ENCODE measurements at regions not wholly inside any gene's neighbourhood (a gene's known extent, or its start where the extent isn't known, plus 50 kb on each side); places are given as distances from the start of the nearest gene placed in this dataset.
A peak's percentile ranks its signal among the peaks of the same experiment; 100 is the strongest.

GRCh38 chr9:90022474-90022873 lies 417.7 kb downstream of the GADD45G start:
- no peak for DNase-seq (ENCODE audit: low read depth in 2 of 2)

GRCh38 chr9:90023861-90024260 lies 419.0 kb downstream of the GADD45G start:
- no peak for DNase-seq (ENCODE audit: low read depth in 2 of 2)

- DNase-seq (ENCODE audit: low read depth in 2 of 2), result no peak
Observed at GRCh38 chr9:90024409-90024808, 419.6 kb downstream of the GADD45G start.

- no peak for DNase-seq (ENCODE audit: low read depth in 2 of 2)
Observed at GRCh38 chr9:90024823-90025222, 420.0 kb downstream of the GADD45G start.

GRCh38 chr9:90025816-90026215 lies 421.0 kb downstream of the GADD45G start:
- DNase-seq (ENCODE audit: low read depth in 2 of 2), result no peak

GRCh38 chr9:90027296-90027790 lies 422.5 kb downstream of the GADD45G start:
- DNase-seq (ENCODE audit: low read depth in 2 of 2), result no peak

- no peak for DNase-seq (ENCODE audit: low read depth in 2 of 2)
Observed at GRCh38 chr9:90029386-90029785, 424.6 kb downstream of the GADD45G start.

- DNase-seq (ENCODE audit: low read depth in 2 of 2), result no peak
Observed at GRCh38 chr9:90029996-90030395, 425.2 kb downstream of the GADD45G start.

- DNase-seq (ENCODE audit: low read depth in 2 of 2), result no peak
Observed at GRCh38 chr9:90032296-90033027, 427.6 kb downstream of the GADD45G start.

- DNase-seq (ENCODE audit: low read depth in 2 of 2), result no peak
Observed at GRCh38 chr9:90033028-90033650, 428.3 kb downstream of the GADD45G start.

GRCh38 chr9:90034071-90034470 lies 429.3 kb downstream of the GADD45G start:
- no peak for DNase-seq (ENCODE audit: low read depth in 2 of 2)

GRCh38 chr9:90035471-90035870 lies 430.7 kb downstream of the GADD45G start:
- DNase-seq (ENCODE audit: low read depth in 2 of 2), result no peak

GRCh38 chr9:90037146-90037797 lies 432.5 kb downstream of the GADD45G start:
- no peak for DNase-seq (ENCODE audit: low read depth in 2 of 2)

- DNase-seq (ENCODE audit: low read depth in 2 of 2), result no peak
Observed at GRCh38 chr9:90038763-90039162, 434.0 kb downstream of the GADD45G start.

- DNase-seq (ENCODE audit: low read depth in 2 of 2), result no peak
Observed at GRCh38 chr9:90044263-90044662, 439.5 kb downstream of the GADD45G start.

GRCh38 chr9:90044710-90045151 lies 439.9 kb downstream of the GADD45G start:
- DNase-seq (ENCODE audit: low read depth in 2 of 2), result no peak

GRCh38 chr9:90046317-90046861 lies 441.6 kb downstream of the GADD45G start:
- peak in 1 of 2 experiments; percentile 17 for DNase-seq (ENCODE audit: low read depth in 2 of 2)

- no peak for DNase-seq (ENCODE audit: low read depth in 2 of 2)
Observed at GRCh38 chr9:90047828-90048227, 443.0 kb downstream of the GADD45G start.

GRCh38 chr9:90052366-90052765 lies 447.6 kb downstream of the GADD45G start:
- DNase-seq (ENCODE audit: low read depth in 2 of 2), result no peak

- DNase-seq (ENCODE audit: low read depth in 2 of 2), result peak in 1 of 2 experiments; percentile 20
Observed at GRCh38 chr9:90053027-90053426, 448.2 kb downstream of the GADD45G start.

- DNase-seq (ENCODE audit: low read depth in 2 of 2), result no peak
Observed at GRCh38 chr9:90054810-90055209, 450.0 kb downstream of the GADD45G start.

GRCh38 chr9:90055226-90055625 lies 450.4 kb downstream of the GADD45G start:
- DNase-seq (ENCODE audit: low read depth in 2 of 2), result no peak

All from stimulated activated CD4-positive, alpha-beta T cell treated with anti-CD3 and anti-CD28 coated beads, Interleukin-12 subunit alpha, Interleukin-12 subunit beta, amount 100 ng/mL, for 24 hours (primary cell).